HG02588 (cell line): ENCODE measurements at regions not wholly inside any gene's neighbourhood (a gene's known extent, or its start where the extent isn't known, plus 50 kb on each side); places are given as distances from the start of the nearest gene placed in this dataset.
"Not testable (repeated sequence)": the region's sequence is repeated elsewhere in the genome, so short reads cannot be mapped to it uniquely, and the experiment has no call there.

Experiments
- ATAC-seq: cut with Tn5 transposase; IDR thresholded peaks from one replicate; pipeline ENCODE4 v1.9.1; 2021; ENCODE audit warnings: mild to moderate bottlenecking, moderate library complexity; ENCODE audit not compliant: unreplicated experiment

GRCh38 chr16:88161623-88162275 is 210.5 kb downstream of the BANP start:
- ATAC-seq, result not testable (repeated sequence)

DNA sequence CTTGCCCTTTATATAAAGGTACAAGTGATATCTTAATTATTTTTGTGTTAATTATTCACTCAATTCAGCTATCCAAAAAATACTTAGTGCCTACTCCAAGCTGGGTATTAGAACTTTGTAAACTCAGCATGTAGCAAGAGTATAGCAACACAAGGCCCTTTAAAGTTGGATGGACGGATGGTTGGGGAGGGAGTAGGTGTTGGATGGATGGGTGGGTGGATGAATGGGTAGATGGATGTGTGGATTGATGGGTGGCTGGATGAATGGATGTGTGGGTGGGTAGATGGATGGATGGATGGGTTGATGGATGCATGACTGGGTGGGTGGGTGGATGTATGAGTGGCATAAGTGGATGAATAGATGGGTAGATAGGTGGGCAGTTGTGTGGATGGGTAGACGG is 211.5 kb downstream of the BANP start:
- not testable (repeated sequence) for ATAC-seq

DNA sequence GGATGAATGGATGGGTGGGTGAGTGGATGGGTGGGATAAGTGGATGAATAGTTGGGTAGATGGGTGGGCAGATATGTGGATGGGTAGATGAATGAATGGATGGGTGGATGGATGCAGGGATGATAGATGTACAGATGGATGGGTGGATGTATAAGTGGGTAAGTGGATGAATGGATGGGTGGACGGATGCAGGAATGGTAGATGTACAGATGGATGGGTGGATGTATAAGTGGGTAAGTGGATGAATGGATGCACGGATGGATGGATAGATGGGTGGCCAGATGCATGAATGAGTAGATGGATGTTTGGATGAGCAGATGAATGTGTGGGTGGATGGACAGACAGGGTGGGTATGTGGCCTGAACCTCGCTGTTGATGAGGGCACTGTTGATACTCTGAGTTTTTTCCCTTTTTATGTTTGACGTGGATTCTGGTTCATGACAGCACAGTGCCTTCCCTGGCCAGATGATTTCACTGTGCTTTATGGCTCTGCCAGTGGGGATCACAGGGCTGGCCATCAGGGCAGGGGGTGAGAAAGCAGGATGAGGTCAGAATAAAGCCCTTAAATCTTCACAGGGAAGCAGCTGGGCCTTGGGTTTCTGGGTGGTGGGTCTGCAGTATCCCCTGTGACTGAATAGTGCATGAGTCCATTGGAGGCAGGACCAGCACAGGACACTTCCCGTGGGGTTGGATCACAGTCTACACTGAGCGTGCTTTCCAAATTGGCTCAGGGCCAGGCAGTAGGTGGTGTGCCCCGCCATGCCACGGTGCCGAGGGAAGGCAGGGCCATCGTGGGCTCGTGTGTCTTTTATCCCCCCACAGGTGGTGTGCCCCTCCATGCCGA is 213.2 kb downstream of the BANP start:
- ATAC-seq, result not testable (repeated sequence)

DNA sequence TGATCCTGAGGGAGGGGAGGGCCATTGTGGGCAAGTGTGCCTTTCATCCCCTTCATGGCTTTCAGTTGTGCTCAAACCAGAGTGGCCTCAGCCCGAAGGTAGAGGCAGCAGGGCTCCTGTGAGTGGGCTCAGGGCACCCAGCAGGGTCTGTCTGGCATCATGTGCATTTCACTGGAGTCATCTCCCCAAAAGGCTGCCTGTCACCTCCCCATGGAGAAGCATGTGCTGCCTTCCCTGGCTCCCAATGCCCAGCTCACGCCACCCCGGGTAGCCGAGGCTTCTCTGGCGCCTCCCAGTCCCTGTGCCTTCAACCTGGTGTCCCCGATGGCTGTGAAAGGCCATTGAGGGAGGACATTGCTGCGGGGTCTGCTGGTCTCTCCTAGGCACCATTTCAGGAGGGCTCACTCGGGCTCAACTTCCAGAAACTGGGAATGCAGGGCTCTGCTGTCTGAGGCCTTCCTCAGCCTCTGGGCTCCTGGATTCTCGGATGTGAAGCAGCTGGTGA is 213.9 kb downstream of the BANP start:
- ATAC-seq, result not testable (repeated sequence)

DNA sequence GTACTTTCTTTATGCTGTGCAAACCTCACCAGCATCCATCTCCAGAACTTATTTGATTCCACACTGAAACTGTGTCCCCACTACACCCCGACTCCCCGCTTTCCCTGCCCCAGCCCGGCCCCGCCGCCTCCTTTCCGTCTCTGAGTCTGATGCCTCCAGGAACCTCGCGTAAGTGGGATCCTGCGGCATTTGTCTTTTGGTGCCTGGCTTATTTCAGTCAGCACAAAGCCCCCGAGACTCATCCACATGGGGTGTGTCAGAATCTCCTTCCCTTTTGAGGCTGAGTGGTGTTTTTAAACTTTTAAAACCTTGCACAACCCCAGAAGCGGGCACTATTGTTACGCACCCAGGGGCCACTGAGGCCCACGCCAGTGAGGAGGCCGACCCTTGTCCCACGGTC is 214.4 kb downstream of the BANP start:
- not testable (repeated sequence) for ATAC-seq

DNA sequence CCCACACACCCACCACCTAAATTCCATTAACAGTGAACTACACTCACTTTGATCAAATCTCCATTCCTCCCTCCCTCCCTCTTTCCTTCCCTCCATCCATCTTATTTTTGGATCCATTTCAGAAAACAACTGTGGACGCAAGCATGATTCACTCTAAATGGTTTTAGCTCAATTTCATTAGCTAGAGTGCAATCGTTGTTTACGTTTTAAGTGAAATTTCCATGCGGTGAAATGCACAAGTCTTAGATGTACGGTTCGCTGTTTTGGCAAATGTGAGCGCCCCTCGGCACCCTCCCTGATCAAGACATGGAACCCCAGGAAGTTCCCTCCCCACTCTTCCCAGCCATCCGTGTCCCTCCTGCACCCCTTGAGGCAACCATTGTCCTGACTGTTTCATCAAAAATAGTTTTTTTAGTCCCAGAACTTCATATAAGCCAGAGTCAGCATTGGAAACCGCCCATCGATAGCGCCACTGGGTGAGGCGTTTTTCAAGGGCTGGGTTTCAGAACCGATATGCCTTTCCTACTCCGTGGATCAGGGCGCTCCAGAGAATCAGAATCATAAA is 215.1 kb downstream of the BANP start:
- not testable (repeated sequence) for ATAC-seq

DNA sequence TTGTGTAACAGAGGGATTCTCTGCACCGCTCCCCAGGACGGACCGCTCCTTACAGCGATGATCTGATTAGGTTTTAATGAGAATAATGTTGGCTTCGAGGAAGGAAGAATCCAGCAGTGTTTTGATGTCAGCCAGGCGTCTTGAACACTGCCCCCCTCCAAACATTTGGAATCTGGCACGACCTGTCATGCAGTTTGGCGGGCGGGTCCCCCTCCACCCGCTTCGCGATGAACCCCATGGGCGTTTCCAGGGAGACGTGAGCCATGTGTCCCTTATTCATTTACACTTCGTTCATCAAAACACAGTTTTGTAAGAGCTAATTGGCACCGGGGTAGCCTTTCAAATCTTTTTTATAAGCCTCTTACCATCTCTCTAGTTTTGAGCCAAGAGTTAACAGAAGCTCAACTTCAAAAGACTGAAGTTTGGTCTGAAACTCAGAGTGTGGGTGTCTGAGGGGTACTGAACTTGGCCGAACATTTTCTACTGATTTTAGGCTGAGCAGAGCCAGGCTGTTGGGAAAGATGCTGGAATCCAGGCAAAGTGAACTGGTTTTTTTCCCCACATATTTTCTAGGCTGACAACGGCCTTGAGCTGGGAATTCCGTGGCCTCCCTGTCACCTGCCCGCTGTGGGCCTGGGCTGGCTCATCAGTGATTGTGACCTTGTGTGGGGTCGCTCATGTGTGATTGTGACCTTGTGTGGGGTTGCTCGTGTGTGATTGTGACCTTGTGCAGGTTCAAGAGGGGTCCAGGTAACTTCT is 214.8 kb upstream of the ZNF469 start:
- not testable (repeated sequence) for ATAC-seq

- ATAC-seq, result not testable (repeated sequence)
Measured at GRCh38 chr16:88168557-88168949, 214.2 kb upstream of the ZNF469 start.

- ATAC-seq, result not testable (repeated sequence)
Measured at GRCh38 chr16:88169136-88169830, 213.5 kb upstream of the ZNF469 start.

DNA sequence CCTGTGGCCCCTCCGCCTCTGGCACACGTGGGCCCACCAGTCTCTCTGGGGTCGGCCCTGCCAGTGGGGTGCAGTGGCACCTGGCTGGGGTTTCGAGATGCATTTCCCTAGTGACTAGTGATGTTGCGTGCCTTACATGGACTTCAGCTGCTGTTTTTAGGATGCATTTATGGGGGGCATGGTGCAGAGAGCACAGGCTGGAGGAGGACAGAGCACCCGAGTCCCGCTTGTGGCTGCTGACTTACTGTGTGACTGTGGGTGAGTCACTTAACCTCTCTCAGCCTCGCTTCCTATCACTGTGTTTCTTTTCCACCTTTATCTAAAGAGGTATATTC is 213.0 kb upstream of the ZNF469 start:
- not testable (repeated sequence) for ATAC-seq

GRCh38 chr16:88170528-88170991 is 212.2 kb upstream of the ZNF469 start:
- ATAC-seq, result no peak

- not testable (repeated sequence) for ATAC-seq
Measured at GRCh38 chr16:88171126-88171525, 211.6 kb upstream of the ZNF469 start.

DNA sequence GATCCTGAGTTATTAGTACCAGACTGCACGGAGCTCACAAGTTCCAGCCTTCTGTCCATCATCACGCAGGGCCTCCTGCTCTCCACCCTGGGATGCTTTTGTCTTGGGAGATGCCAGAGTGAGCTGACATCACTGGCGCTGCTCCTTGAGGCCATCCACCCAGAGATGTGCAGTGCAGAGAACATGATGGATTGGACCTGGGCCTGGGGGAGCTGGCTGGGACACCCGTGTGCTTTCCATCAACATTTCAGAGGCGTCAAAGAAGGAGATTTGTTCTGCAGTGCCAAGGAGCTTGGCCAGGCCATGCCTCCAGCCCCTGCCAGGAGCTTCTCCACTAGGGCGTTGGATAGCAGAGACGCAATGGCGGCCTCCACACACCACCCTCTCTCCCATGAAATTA is 206.6 kb upstream of the ZNF469 start:
- not testable (repeated sequence) for ATAC-seq

DNA sequence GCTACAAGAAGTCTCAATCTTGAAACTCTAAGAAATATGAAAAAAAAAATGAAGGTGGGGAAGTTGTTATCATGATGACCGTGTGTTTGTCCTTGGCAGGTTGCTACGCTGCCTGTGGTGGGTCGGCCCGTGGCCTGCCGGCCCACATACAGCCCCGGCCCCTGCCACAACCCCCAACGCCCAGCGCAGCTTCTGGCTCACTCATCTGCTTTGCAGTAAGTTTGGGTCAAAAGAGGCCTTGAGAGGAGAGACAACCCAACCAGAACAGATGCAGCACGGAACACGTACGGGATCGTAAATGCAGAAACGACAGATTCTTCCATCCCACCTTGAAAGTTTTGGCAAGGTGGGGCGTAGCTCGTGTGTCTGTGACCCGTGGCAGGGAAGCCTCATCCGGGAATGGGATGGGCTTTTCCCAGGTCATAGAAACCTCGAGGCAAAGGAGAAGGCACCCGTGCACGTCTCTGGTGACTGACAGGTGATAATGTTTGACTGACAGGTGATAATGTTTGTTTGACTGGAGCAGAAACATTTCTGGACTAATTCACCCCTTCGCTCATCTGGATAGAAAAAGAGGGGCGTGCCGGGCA is 206.1 kb upstream of the ZNF469 start:
- ATAC-seq, result not testable (repeated sequence)

- not testable (repeated sequence) for ATAC-seq
Measured at GRCh38 chr16:88178251-88178650, 204.5 kb upstream of the ZNF469 start.

GRCh38 chr16:88178896-88179295 is 203.9 kb upstream of the ZNF469 start:
- not testable (repeated sequence) for ATAC-seq

DNA sequence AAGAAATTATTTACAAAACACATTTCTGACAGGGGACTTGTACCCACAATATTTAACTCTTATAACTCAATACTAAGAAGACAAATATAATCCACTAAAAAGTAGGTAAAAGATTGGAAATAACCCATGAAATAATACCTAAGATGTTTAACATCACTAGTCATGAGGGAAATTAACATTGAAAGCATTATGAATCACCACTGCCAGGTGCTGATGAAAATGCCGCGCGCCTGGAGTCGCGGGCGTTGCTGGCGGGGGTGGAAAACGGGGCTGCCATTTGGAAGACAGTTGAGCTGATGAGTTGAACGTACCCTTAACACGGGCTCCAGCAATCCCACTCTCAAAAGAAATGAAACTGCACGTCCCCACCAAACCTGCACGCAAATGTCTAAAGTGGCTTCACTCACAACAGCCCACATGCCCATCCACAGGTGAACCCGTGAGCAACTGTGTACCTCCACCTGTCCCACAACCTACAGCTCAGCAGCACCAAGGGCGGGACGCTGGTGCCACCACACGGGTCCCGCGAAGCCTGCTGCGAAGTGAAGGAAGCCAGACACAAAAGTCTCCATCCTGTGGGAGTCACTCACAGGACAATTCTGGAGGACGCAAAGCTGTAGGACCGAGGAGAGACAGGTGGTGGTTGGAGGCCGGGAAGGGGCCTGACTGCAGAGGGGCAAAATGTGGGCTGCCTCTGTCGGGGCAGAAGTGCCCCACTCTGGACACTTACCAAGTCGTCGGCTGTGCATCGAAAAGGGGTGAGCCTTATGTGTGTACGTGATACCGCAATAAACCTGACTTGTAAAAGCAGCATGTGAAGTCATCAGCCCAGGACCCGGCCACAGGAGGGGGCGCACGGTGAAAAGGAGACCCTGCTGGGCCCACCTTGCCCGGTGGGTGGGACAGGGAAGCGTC is 199.5 kb upstream of the ZNF469 start:
- ATAC-seq, result not testable (repeated sequence)

GRCh38 chr16:88184053-88184452 is 198.7 kb upstream of the ZNF469 start:
- not testable (repeated sequence) for ATAC-seq
